SK-N-MC (cell line): ENCODE measurements at regions not wholly inside any gene's neighbourhood (a gene's known extent, or its start where the extent isn't known, plus 50 kb on each side); places are given as distances from the start of the nearest gene placed in this dataset.

Experiments used
- DNase-seq: peaks from one replicate; pipeline ENCODE4 v3.0.0-alpha.2; 2011; ENCODE audit warnings: low read depth, low spot score
- H3K27ac ChIP-seq: fragments of 200-600 bp; sonication (generic); 2 replicates; pipeline ENCODE4 v1.5.1; 2016; ENCODE audit warnings: mixed run types
- H3K36me3 ChIP-seq: fragments of 200-600 bp; sonication (generic); 2 replicates; pipeline ENCODE4 v1.6.1; 2017; ENCODE audit warnings: antibody characterized with exemption, low read length, mixed read lengths; ENCODE audit not compliant: insufficient read depth
- H3K4me3 ChIP-seq: fragments of 200-600 bp; sonication (generic); 2 replicates; pipeline ENCODE4 v1.5.1; 2016
- H3K9ac ChIP-seq: fragments of 200-600 bp; sonication (generic); 2 replicates; pipeline ENCODE4 v1.8.0; 2017; ENCODE audit warnings: mixed run types, mixed read lengths; ENCODE audit not compliant: insufficient read length
- H3K9me3 ChIP-seq: fragments of 200-600 bp; sonication (generic); 2 replicates; pipeline ENCODE4 v1.6.1; 2017; ENCODE audit warnings: low read depth, mild to moderate bottlenecking, antibody characterized with exemption, low read length, moderate library complexity, mixed read lengths
- EZH2 ChIP-seq: fragments of 200-600 bp; sonication (generic); IDR thresholded peaks from one replicate; pipeline ENCODE4 v1.6.1; 2017; ENCODE audit warnings: antibody characterized with exemption
- FOXP2 ChIP-seq: optimal IDR thresholded peaks from 2 replicates; pipeline ENCODE3; 2011; ENCODE audit warnings: mild to moderate bottlenecking, moderate library complexity; ENCODE audit not compliant: insufficient read depth; ENCODE audit errors: extremely low read length, control extremely low read depth
- POLR2AphosphoS5 ChIP-seq: IDR thresholded peaks from 2 replicates; pipeline ENCODE4 v1.6.1; 2012; ENCODE audit warnings: mild to moderate bottlenecking, low read depth, low read length, borderline replicate concordance

DNA sequence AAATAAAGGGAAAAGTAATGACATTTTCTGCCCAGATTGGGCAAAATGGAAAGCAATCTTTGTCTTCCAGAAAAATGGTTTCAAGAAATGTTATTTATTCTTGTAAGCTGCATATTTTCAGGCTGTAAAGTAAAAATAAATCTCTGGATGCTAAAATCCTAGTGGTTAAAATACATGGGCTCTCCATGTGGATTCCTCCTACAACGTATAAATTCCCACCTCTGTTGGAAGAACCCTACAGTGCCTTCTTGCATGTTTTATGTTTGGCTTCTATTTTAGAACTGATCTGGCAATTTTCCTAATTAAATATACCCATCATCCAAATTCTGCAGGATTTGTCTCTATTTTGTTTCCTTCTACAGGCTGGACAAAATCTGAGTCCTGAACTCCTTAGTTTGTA is 528.9 kb downstream of the COL12A1 start:
- Histone ChIP-seq H3K9ac (no peak overlapping the region), H3K36me3 (no peaks in the 10 kb centered on the region), H3K4me3 (no peak overlapping the region), H3K9me3 (no peaks in the 10 kb centered on the region), H3K27ac (no peak overlapping the region)
- no peak for DNase-seq
- TF ChIP-seq EZH2 = no peak
- TF ChIP-seq FOXP2 = no peak
- TF ChIP-seq POLR2AphosphoS5 = no peak

DNA sequence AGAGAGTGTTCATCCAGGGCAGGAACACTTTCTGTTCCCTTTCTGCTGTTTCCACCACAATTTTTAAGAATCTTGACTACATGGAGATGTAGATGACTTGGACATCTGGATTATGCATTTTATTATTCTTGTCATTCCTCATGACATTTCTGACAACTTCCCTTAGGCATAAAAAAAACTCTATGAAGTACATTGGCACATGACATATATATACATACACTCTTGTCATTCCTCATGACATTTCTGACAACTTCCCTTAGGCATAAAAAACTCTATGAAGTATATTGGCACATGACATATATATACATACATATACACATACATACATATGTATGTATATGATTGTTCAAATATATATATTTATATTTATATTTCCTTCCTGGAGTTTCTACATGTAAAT is 531.5 kb downstream of the COL12A1 start:
- Histone ChIP-seq H3K4me3 (no peak overlapping the region), H3K36me3 (no peaks in the 10 kb centered on the region), H3K9me3 (no peaks in the 10 kb centered on the region), H3K9ac (no peak overlapping the region), H3K27ac (no peak overlapping the region)
- DNase-seq = no peak
- TF ChIP-seq FOXP2 (no peak), POLR2AphosphoS5 (no peak), EZH2 (no peak)

DNA sequence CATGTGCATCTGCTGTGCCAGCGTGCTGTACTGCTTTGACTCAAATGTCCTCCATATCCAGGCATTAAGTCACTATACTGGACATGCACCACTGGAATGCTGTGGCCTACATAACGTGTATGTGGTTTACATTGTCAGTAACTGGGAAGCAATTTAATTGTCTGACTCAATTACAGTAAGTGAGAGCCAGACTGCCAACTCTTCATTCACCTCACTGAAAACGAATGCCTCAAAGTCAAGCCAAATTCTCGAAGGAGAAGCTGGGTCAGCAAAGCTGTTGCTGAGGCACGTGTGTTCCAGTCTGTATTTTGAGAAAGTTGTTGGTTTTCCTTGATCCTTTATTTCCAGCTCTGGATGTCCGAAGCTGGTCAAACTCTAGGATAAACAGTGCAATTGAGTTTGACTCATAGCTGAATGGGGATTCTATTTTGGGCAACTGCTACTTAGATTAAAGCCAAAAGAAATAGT is 534.3 kb downstream of the COL12A1 start:
- Histone ChIP-seq H3K27ac (no peak overlapping the region), H3K4me3 (no peak overlapping the region), H3K9me3 (no peaks in the 10 kb centered on the region), H3K9ac (no peak overlapping the region), H3K36me3 (no peaks in the 10 kb centered on the region)
- DNase-seq = no peak
- TF ChIP-seq POLR2AphosphoS5 (no peak), FOXP2 (no peak), EZH2 (no peak)

- Histone ChIP-seq H3K9me3 (no peaks in the 10 kb centered on the region), H3K4me3 (no peak overlapping the region), H3K36me3 (no peaks in the 10 kb centered on the region), H3K9ac (no peak overlapping the region), H3K27ac (no peak overlapping the region)
- no peak for TF ChIP-seq EZH2
- TF ChIP-seq FOXP2 = no peak
- no peak for TF ChIP-seq POLR2AphosphoS5
- no peak for DNase-seq
Measured at GRCh38 chr6:74658391-74658790, 547.5 kb downstream of the COL12A1 start.

DNA sequence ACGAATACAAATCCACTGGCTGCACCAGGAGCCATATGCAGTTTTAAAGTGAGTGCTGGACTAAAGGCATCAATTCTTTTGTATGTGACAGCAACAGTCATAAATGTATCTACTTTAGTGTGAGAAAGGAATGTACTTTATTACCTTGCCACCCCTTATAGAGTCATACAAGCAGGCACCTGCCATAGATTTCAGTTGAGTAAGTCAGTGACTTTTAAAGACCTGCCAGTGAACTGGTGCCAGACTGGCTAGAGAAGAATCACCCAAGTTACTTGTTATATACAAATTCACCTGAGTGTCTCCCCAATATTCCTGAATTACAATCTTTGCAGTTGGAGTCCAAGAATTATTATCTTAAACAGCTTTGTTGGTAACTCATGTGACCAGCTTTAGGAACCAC is 547.9 kb downstream of the COL12A1 start:
- H3K4me3 ChIP-seq = no peak overlapping the region
- no peak for DNase-seq
- H3K9me3 ChIP-seq = no peaks in the 10 kb centered on the region
- TF ChIP-seq FOXP2 = no peak
- no peak for TF ChIP-seq POLR2AphosphoS5
- TF ChIP-seq EZH2 = no peak
- H3K9ac ChIP-seq = no peak overlapping the region
- no peak overlapping the region for H3K27ac ChIP-seq
- H3K36me3 ChIP-seq = no peaks in the 10 kb centered on the region

- no peak overlapping the region for H3K27ac ChIP-seq
- TF ChIP-seq POLR2AphosphoS5 = no peak
- TF ChIP-seq FOXP2 = no peak
- no peak for TF ChIP-seq EZH2
- no peak for DNase-seq
Measured at GRCh38 chr6:74657011-74657410, 548.8 kb downstream of the COL12A1 start.

GRCh38 chr6:74656453-74656852 is 549.4 kb downstream of the COL12A1 start:
- H3K9me3 ChIP-seq = no peaks in the 10 kb centered on the region
- no peak overlapping the region for H3K27ac ChIP-seq
- H3K36me3 ChIP-seq = no peaks in the 10 kb centered on the region
- H3K4me3 ChIP-seq = no peak overlapping the region
- TF ChIP-seq EZH2 (no peak), FOXP2 (no peak), POLR2AphosphoS5 (no peak)
- no peak overlapping the region for H3K9ac ChIP-seq
- DNase-seq = no peak

More at GRCh38 chr6:74657011-74657410, 548.8 kb downstream of the COL12A1 start:
- Histone ChIP-seq H3K9ac (no peak overlapping the region), H3K36me3 (no peaks in the 10 kb centered on the region), H3K4me3 (no peak overlapping the region), H3K9me3 (no peaks in the 10 kb centered on the region)

DNA sequence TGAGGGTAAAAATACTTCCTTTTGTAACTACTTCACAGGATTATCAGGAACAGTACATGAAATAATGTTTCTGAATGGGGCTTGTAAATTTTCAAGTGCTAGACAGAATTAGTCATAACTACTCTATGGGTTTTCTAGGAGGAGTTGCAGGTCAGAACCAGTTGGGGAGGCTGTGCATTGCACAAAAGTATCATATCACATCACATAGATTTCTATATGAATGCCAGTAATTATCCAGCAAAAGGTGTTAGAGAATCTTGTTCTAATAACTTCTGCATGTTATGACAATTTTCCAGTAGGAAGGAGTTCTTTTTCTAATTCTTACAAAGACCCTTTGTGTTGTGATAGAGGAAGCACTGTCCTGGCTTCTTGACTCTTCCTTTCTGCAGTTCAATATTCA is 551.6 kb downstream of the COL12A1 start:
- DNase-seq = no peak
- Histone ChIP-seq H3K36me3 (no peaks in the 10 kb centered on the region), H3K9ac (no peak overlapping the region), H3K27ac (no peak overlapping the region), H3K4me3 (no peak overlapping the region), H3K9me3 (no peaks in the 10 kb centered on the region)
- TF ChIP-seq FOXP2 = no peak
- TF ChIP-seq EZH2 = no peak
- no peak for TF ChIP-seq POLR2AphosphoS5
